ENCODE measurements at regions not wholly inside any gene's neighbourhood (a gene's known extent, or its start where the extent isn't known, plus 50 kb on each side); places are given as distances from the start of the nearest gene placed in this dataset.

DNA sequence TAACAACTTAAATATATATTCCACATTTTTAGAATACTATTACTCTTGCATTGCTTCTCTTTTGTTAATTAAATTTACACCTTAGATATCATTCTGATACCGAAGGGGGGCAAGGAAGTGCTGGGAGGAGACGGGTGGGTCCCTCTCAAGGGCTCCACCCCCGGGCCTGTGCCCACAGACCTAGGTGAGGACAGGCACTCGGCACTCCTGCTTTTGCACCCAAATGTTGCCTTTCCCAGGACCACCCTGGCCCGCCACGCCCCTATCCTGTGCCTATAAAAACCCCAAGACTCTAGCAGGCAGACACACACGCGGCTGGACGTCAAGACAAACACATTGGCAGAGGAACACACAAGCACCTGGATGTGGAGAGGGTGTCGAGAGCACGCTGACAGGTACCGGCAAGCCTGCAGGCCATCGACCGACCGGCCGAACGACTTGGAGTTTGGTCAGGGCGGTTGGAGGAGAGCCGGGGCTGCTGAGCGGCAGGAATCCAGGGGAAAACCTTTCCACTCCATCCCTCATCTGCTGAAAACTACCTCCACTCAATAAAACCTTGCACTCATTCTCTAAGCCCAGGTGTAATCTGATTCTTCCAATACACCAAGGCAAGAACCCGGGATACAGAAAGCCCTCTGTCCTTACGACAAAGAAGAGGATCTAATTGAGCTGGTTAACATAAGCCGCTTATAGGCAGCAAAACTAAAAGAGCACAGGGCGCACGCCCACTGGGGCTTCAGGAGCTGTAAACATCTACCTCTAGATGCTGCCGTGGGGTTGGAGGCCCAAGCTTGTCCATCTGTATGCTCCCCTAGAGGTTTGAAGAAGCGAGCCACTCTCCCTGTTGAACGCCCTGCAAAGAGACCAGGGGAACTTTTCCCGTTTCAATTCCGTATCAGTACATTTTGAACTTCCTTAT, 197.4 kb upstream of the PRSS16 start:
- TF ChIP-seq CTCF (IDR thresholded peaks at IDR 0.05) (no peak), CREB1 (CRISPR knock-in tag; IDR thresholded peaks at IDR 0.05) (no peak), NR3C1 (CRISPR knock-in tag; conservative IDR thresholded peaks at IDR 0.05; ENCODE audit: low read depth) (no peak), NFYB (CRISPR knock-in tag; conservative IDR thresholded peaks at IDR 0.05; ENCODE audit: low read depth) (no peak), ATF3 (CRISPR knock-in tag; conservative IDR thresholded peaks at IDR 0.05) (no peak), ZNF232 (CRISPR knock-in tag; IDR thresholded peaks at IDR 0.05) (no peak), ZNF138 (CRISPR knock-in tag; conservative IDR thresholded peaks at IDR 0.05) (no peak), JUN (CRISPR knock-in tag; IDR thresholded peaks at IDR 0.05) (no peak), NR1H2 (CRISPR knock-in tag; IDR thresholded peaks at IDR 0.05) (no peak)
- TF ChIP-seq, protein P1, sequence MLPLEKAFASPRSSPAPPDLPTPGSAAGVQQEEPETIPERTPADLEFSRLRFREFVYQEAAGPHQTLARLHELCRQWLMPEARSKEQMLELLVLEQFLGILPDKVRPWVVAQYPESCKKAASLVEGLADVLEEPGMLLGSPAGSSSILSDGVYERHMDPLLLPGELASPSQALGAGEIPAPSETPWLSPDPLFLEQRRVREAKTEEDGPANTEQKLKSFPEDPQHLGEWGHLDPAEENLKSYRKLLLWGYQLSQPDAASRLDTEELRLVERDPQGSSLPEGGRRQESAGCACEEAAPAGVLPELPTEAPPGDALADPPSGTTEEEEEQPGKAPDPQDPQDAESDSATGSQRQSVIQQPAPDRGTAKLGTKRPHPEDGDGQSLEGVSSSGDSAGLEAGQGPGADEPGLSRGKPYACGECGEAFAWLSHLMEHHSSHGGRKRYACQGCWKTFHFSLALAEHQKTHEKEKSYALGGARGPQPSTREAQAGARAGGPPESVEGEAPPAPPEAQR (CRISPR knock-in tag; IDR thresholded peaks at IDR 0.05), result no peak
- TF ChIP-seq, protein P2, sequence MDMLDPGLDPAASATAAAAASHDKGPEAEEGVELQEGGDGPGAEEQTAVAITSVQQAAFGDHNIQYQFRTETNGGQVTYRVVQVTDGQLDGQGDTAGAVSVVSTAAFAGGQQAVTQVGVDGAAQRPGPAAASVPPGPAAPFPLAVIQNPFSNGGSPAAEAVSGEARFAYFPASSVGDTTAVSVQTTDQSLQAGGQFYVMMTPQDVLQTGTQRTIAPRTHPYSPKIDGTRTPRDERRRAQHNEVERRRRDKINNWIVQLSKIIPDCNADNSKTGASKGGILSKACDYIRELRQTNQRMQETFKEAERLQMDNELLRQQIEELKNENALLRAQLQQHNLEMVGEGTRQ (CRISPR knock-in tag; IDR thresholded peaks at IDR 0.05), result no peak

Measured in WTC11 (cell line).